Thyroid gland (tissue), 4 donors: ENCODE measurements at regions not wholly inside any gene's neighbourhood (a gene's known extent, or its start where the extent isn't known, plus 50 kb on each side); places are given as distances from the start of the nearest gene placed in this dataset.
"Not testable (repeated sequence)": the region's sequence is repeated elsewhere in the genome, so short reads cannot be mapped to it uniquely, and the experiment has no call there.

Experiments used
- DNase-seq, 2 donors: peaks; one replicate each; pipeline ENCODE4 v3.0.0-alpha.2; 2019
- H3K27ac ChIP-seq, 3 donors: fragments of 200-600 bp; sonication (generic); 1 replicate in 2 of 3; 2 replicates in 1 of 3; pipeline ENCODE4 v1.5.1; 2016 to 2019; ENCODE audit warnings: mild to moderate bottlenecking in 1 of 3, moderate library complexity in 1 of 3
- H3K27me3 ChIP-seq: fragments of 200-600 bp; sonication (generic); one replicate; pipeline ENCODE4 v1.5.1; 2019
- H3K36me3 ChIP-seq, 2 donors: fragments of 200-600 bp; sonication (generic); one replicate each; pipeline ENCODE4 v1.5.1; 2016 to 2019
- H3K4me1 ChIP-seq, 2 donors: fragments of 200-600 bp; sonication (generic); one replicate each; pipeline ENCODE4 v1.5.1; 2017 to 2019
- H3K4me3 ChIP-seq, 3 donors: fragments of 200-600 bp; sonication (generic); replicated peaks in 1 of 3; 1 replicate in 2 of 3; 2 replicates in 1 of 3; pipeline ENCODE4 v1.5.1; 2016; ENCODE audit warnings: mild to moderate bottlenecking in 1 of 3
- H3K9me3 ChIP-seq: fragments of 200-600 bp; sonication (generic); one replicate; pipeline ENCODE4 v1.5.1; 2017
- CTCF ChIP-seq, 6 experiments: fragments of 200-600 bp in 3 of 6; fragments of 450-650 bp in 3 of 6; sonication (generic) in 3 of 6; IDR thresholded peaks; one replicate each; pipeline ENCODE4 v1.5.1; 2016 to 2019; ENCODE audit warnings: antibody characterized with exemption in 6 of 6, mild to moderate bottlenecking in 2 of 6, inconsistent platforms in 1 of 6, moderate library complexity in 1 of 6
- POLR2A ChIP-seq, 2 donors: fragments of 450-650 bp; IDR thresholded peaks; one replicate each; pipeline ENCODE4 v1.6.1; 2017; ENCODE audit warnings: antibody characterized with exemption in 2 of 2, mild to moderate bottlenecking in 2 of 2, moderate library complexity in 1 of 2
- whole genome bisulfite sequencing, 2 donors: methylation state at CpG; one replicate each; pipeline ENCODE4 v1.1.5; 2017; 5-methylcytosine and 5-hydroxymethylcytosine counted together
- intact Hi-C: fragments of 100-400 bp; cut with DNase I; formaldehyde crosslinking; loops from one replicate; pipeline ENCODE4 v1.15.1; 2023

GRCh38 chr5:154601014-154601413 is 123.0 kb upstream of the HAND1 start:
- H3K4me3 ChIP-seq: no peak overlapping the region
- no peak for DNase-seq
- H3K4me1 ChIP-seq: no peaks in the 10 kb centered on the region
- intact Hi-C loops: no loop called here
- no peak overlapping the region for H3K27ac ChIP-seq
- WGBS, 2 donors: 81 to 84% methylated on average over 7 of the region's 7 CpGs
- no peaks in the 10 kb centered on the region for H3K36me3 ChIP-seq
- H3K9me3 ChIP-seq: no peaks in the 10 kb centered on the region
- no peaks in the 10 kb centered on the region for H3K27me3 ChIP-seq
- no peak for TF ChIP-seq POLR2A (IDR thresholded peaks at IDR 0.05)
- no peak for TF ChIP-seq CTCF (IDR thresholded peaks at IDR 0.05)

DNA sequence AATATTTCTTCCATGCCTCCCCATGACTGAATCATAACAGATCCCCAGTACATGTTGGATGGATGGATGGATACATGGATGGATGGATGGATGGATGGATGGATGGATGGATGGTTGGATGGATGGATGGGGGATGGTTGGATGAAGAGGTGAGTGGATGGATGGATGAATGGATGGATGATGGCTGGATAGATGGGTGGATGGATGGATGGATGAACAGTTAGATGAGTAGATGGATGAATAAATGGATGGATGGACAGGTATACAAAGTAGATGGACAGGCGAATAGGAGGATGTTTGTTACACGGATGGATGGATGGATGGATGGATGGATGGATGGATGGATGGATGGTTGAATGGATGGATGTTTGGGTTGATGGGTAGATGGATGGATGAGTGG is 120.0 kb upstream of the HAND1 start:
- 79 to 88% methylated on average over 2 of the region's 2 CpGs for WGBS, 2 donors
- intact Hi-C loops: no loop called here
- Histone ChIP-seq H3K27me3 (no peaks in the 10 kb centered on the region), H3K4me1 (no peaks in the 10 kb centered on the region), H3K9me3 (no peaks in the 10 kb centered on the region), H3K36me3 (no peaks in the 10 kb centered on the region), H3K4me3 (no peak overlapping the region), H3K27ac (no peak overlapping the region)
- DNase-seq: no peak
- no peak for TF ChIP-seq CTCF (IDR thresholded peaks at IDR 0.05)

- 89% methylated on average over 5 of the region's 5 CpGs for WGBS, 2 donors
- intact Hi-C loops, DNase-seq, H3K27ac ChIP-seq, H3K9me3 ChIP-seq, H3K4me3 ChIP-seq, H3K4me1 ChIP-seq, H3K36me3 ChIP-seq, H3K27me3 ChIP-seq: not testable (repeated sequence)
These were observed 118.8 kb upstream of the HAND1 start for GRCh38 chr5:154596844-154597243.

DNA sequence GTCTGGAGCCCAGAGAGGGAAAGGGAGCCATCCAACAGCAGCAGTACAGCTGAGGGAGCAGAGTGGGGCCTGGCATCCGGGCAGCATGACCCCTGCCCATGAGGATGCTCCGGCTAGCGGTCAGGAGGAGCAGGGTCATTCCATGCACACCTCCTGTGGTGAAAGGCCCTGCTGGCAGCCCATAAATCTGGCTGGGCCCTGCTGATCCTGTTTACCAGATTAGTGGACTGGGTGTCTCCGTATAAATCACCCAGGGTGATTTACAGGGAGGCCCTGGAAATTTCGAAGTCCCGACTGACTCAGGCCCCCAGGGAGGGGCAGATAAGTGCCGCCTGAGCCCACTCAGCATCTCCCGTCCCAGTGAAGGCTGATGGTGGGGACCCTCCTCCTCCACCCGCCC is 117.6 kb upstream of the HAND1 start:
- Histone ChIP-seq H3K27me3 (no peaks in the 10 kb centered on the region), H3K36me3 (no peaks in the 10 kb centered on the region), H3K9me3 (no peaks in the 10 kb centered on the region), H3K27ac (no peak overlapping the region), H3K4me1 (no peaks in the 10 kb centered on the region), H3K4me3 (no peak overlapping the region)
- no peak for DNase-seq
- 81 to 82% methylated on average over 9 of the region's 9 CpGs for WGBS, 2 donors
- TF ChIP-seq CTCF (IDR thresholded peaks at IDR 0.05) (no peak), POLR2A (IDR thresholded peaks at IDR 0.05) (no peak)
- intact Hi-C loops: no loop called here

DNA sequence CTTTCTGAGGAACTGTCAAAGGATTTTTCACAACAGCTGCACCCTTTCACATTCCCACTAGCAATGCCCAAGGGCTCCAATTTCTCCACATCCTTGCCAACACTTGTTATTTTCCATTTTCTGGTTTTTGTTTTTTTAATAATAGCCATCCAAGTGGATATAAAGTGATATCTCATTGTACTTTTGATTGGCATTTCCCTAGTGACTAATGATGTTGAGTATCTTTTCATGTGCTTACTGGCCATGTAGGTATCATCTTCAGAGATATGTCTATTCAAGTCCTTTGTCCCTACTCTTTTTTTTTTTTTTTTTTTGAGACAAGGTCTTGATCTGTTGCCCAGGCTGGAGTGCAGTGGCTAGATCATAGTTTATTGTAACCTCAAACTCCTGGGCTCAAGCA is 115.8 kb upstream of the HAND1 start:
- TF ChIP-seq POLR2A (IDR thresholded peaks at IDR 0.05) (no peak), CTCF (IDR thresholded peaks at IDR 0.05) (no peak)
- intact Hi-C loops: no loop called here
- H3K27me3 ChIP-seq: no peaks in the 10 kb centered on the region
- no peak overlapping the region for H3K27ac ChIP-seq
- no peaks in the 10 kb centered on the region for H3K4me1 ChIP-seq
- DNase-seq: no peak
- no peaks in the 10 kb centered on the region for H3K9me3 ChIP-seq
- H3K4me3 ChIP-seq: no peak overlapping the region
- no peaks in the 10 kb centered on the region for H3K36me3 ChIP-seq

- Histone ChIP-seq H3K27ac (no peak overlapping the region), H3K27me3 (no peaks in the 10 kb centered on the region), H3K36me3 (no peaks in the 10 kb centered on the region), H3K4me1 (no peaks in the 10 kb centered on the region), H3K4me3 (no peak overlapping the region), H3K9me3 (no peaks in the 10 kb centered on the region)
- DNase-seq: no peak
- 78 to 80% methylated on average over 3 of the region's 3 CpGs for WGBS, 2 donors
- intact Hi-C loops: no loop called here
- TF ChIP-seq CTCF (IDR thresholded peaks at IDR 0.05): no peak
- no peak for TF ChIP-seq POLR2A (IDR thresholded peaks at IDR 0.05)
These were observed 115.0 kb upstream of the HAND1 start for GRCh38 chr5:154593071-154593470.
